ENCODE measurements at regions not wholly inside any gene's neighbourhood (a gene's known extent, or its start where the extent isn't known, plus 50 kb on each side); places are given as distances from the start of the nearest gene placed in this dataset.

DNA sequence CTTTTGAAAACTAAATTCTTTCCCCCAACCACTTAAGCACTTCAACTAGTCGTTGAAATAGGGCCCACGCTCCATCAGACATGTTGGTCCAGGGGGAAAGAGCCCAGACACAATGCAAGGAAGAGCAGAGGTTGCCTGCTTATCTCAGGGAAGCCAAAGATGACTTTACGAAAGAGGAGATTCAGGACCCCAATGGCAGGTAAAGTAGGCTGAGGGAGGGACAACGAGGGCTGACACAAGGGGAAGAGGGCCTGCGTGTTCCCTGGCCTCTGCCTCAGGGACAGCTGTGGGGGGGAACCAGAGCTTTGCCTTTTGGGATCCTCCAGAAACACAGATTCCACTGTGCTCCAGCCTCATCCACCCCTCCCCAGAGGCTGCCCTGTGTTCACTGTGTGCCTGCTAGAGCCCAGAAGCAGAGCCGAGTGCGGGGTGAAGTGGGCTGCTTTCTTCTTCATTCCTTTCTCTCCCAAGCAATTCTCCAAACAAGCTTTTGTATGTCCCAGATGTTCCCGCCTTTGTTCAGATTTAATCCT, 135.5 kb upstream of the GRIK3 start:
- H3K27ac ChIP-seq (ENCODE audit: low read depth, low read length), result no peak overlapping the region
- TF ChIP-seq, protein P1, sequence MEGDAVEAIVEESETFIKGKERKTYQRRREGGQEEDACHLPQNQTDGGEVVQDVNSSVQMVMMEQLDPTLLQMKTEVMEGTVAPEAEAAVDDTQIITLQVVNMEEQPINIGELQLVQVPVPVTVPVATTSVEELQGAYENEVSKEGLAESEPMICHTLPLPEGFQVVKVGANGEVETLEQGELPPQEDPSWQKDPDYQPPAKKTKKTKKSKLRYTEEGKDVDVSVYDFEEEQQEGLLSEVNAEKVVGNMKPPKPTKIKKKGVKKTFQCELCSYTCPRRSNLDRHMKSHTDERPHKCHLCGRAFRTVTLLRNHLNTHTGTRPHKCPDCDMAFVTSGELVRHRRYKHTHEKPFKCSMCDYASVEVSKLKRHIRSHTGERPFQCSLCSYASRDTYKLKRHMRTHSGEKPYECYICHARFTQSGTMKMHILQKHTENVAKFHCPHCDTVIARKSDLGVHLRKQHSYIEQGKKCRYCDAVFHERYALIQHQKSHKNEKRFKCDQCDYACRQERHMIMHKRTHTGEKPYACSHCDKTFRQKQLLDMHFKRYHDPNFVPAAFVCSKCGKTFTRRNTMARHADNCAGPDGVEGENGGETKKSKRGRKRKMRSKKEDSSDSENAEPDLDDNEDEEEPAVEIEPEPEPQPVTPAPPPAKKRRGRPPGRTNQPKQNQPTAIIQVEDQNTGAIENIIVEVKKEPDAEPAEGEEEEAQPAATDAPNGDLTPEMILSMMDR (IDR thresholded peaks at IDR 0.05; ENCODE audit: insufficient read depth, low read length, poor library complexity, severe bottlenecking), result no peak
- TF ChIP-seq EZH2phosphoT487 (conservative IDR thresholded peaks at IDR 0.05; ENCODE audit: low read length), result no peak
- no peaks in the 10 kb centered on the region for H3K9me2 ChIP-seq (replicated peaks; ENCODE audit: insufficient read depth, low read length)
- H3K4me2 ChIP-seq (ENCODE audit: low read depth, low read length, poor library complexity, severe bottlenecking), result no peak overlapping the region
- H3K9me3 ChIP-seq (ENCODE audit: insufficient read depth, low read length), result no peaks in the 10 kb centered on the region
- no peaks in the 10 kb centered on the region for H3K79me2 ChIP-seq (ENCODE audit: insufficient read depth, low read length)
- H3K4me3 ChIP-seq (ENCODE audit: insufficient read depth, low read length, poor library complexity, severe bottlenecking), result no peak overlapping the region
- H4K20me1 ChIP-seq (ENCODE audit: low read depth, low read length), result no peaks in the 10 kb centered on the region
- no peaks in the 10 kb centered on the region for H3K27me3 ChIP-seq (ENCODE audit: low read length)
- H3K9ac ChIP-seq (ENCODE audit: low read length), result no peak overlapping the region
- H3K36me3 ChIP-seq (ENCODE audit: low read length), result no peaks in the 10 kb centered on the region
- no peaks in the 10 kb centered on the region for H3F3A ChIP-seq (ENCODE audit: insufficient read depth)
- no peak overlapping the region for H2AFZ ChIP-seq (ENCODE audit: low read depth, low read length, severe bottlenecking)

DNA sequence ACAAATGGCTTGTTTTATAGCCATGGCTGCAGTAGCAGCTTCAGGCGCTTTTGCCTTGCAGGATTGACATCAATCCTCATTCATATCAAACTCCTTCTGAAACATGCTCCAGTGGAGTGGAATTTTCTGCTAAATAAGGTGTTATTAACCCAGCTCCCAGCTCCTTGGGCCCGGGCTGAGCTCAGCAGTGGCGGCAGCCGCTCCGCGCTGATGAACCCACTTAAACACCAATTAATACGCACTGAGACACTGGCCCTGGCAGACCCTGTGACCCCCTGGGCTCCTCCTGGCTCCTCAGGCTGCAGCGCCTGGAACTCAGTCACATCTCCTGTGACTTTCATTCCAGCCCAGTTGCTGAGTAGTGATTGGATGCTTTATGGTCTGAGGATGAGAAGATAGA, 137.4 kb upstream of the GRIK3 start:
- no peaks in the 10 kb centered on the region for H3K79me2 ChIP-seq (ENCODE audit: insufficient read depth, low read length)
- H3K4me3 ChIP-seq (ENCODE audit: insufficient read depth, low read length, poor library complexity, severe bottlenecking), result no peak overlapping the region
- H3F3A ChIP-seq (ENCODE audit: insufficient read depth), result no peaks in the 10 kb centered on the region
- H3K27ac ChIP-seq (ENCODE audit: low read depth, low read length), result no peak overlapping the region
- H3K27me3 ChIP-seq (ENCODE audit: low read length), result no peaks in the 10 kb centered on the region
- H3K36me3 ChIP-seq (ENCODE audit: low read length), result no peaks in the 10 kb centered on the region
- no peak overlapping the region for H3K4me2 ChIP-seq (ENCODE audit: low read depth, low read length, poor library complexity, severe bottlenecking)
- no peak overlapping the region for H3K9ac ChIP-seq (ENCODE audit: low read length)
- no peak overlapping the region for H2AFZ ChIP-seq (ENCODE audit: low read depth, low read length, severe bottlenecking)
- TF ChIP-seq, protein P1 (IDR thresholded peaks at IDR 0.05; ENCODE audit: insufficient read depth, low read length, poor library complexity, severe bottlenecking), result no peak
- no peak for TF ChIP-seq EZH2phosphoT487 (conservative IDR thresholded peaks at IDR 0.05; ENCODE audit: low read length)
- no peaks in the 10 kb centered on the region for H3K9me3 ChIP-seq (ENCODE audit: insufficient read depth, low read length)
- H3K9me2 ChIP-seq (replicated peaks; ENCODE audit: insufficient read depth, low read length), result no peaks in the 10 kb centered on the region
- no peaks in the 10 kb centered on the region for H4K20me1 ChIP-seq (ENCODE audit: low read depth, low read length)

GRCh38 chr1:37174341-37174740, 140.0 kb upstream of the GRIK3 start:
- no peaks in the 10 kb centered on the region for H4K20me1 ChIP-seq (ENCODE audit: low read depth, low read length)
- no peaks in the 10 kb centered on the region for H3K36me3 ChIP-seq (ENCODE audit: low read length)
- no peak overlapping the region for H3K4me3 ChIP-seq (ENCODE audit: insufficient read depth, low read length, poor library complexity, severe bottlenecking)
- no peak overlapping the region for H3K9ac ChIP-seq (ENCODE audit: low read length)
- no peaks in the 10 kb centered on the region for H3K27me3 ChIP-seq (ENCODE audit: low read length)
- no peak overlapping the region for H3K27ac ChIP-seq (ENCODE audit: low read depth, low read length)
- no peaks in the 10 kb centered on the region for H3F3A ChIP-seq (ENCODE audit: insufficient read depth)
- no peaks in the 10 kb centered on the region for H3K9me3 ChIP-seq (ENCODE audit: insufficient read depth, low read length)
- no peaks in the 10 kb centered on the region for H3K9me2 ChIP-seq (replicated peaks; ENCODE audit: insufficient read depth, low read length)
- no peak for TF ChIP-seq EZH2phosphoT487 (conservative IDR thresholded peaks at IDR 0.05; ENCODE audit: low read length)
- TF ChIP-seq, protein P1 (IDR thresholded peaks at IDR 0.05; ENCODE audit: insufficient read depth, low read length, poor library complexity, severe bottlenecking), result no peak
- H2AFZ ChIP-seq (ENCODE audit: low read depth, low read length, severe bottlenecking), result no peak overlapping the region
- no peaks in the 10 kb centered on the region for H3K79me2 ChIP-seq (ENCODE audit: insufficient read depth, low read length)
- no peak overlapping the region for H3K4me2 ChIP-seq (ENCODE audit: low read depth, low read length, poor library complexity, severe bottlenecking)

Measured in SU-DHL-6 (cell line).